WERI-Rb-1 (cell line): ENCODE measurements at regions not wholly inside any gene's neighbourhood (a gene's known extent, or its start where the extent isn't known, plus 50 kb on each side); places are given as distances from the start of the nearest gene placed in this dataset.

ENCODE experiments used
- DNase-seq: peaks from one replicate; pipeline ENCODE4 v3.0.0-alpha.2; 2020
- H3K27ac ChIP-seq: fragments of 250-450 bp; sonication (Bioruptor Pico); 2 replicates; pipeline ENCODE4 v1.5.1; 2020; ENCODE audit warnings: mild to moderate bottlenecking, moderate library complexity
- H3K27me3 ChIP-seq: fragments of 250-450 bp; sonication (Bioruptor Pico); 2 replicates; pipeline ENCODE4 v1.5.1; 2021; ENCODE audit warnings: mild to moderate bottlenecking, low read depth, moderate library complexity; ENCODE audit not compliant: insufficient read depth, severe bottlenecking
- H3K36me3 ChIP-seq: fragments of 250-450 bp; sonication (Bioruptor Pico); 2 replicates; pipeline ENCODE4 v1.5.1; 2020; ENCODE audit warnings: mild to moderate bottlenecking, moderate library complexity
- H3K4me3 ChIP-seq: 2 replicates; pipeline ENCODE4 v1.5.1; 2011; ENCODE audit warnings: low read depth, mild to moderate bottlenecking, control low read depth, low read length
- H3K9me3 ChIP-seq: fragments of 250-450 bp; sonication (Bioruptor Pico); 2 replicates; pipeline ENCODE4 v1.5.1; 2021; ENCODE audit warnings: mild to moderate bottlenecking, moderate library complexity; ENCODE audit not compliant: severe bottlenecking
- TF ChIP-seq, protein P1 (sequence below): IDR thresholded peaks from 2 replicates; pipeline ENCODE4 v1.5.1; 2011; ENCODE audit warnings: low read depth, mild to moderate bottlenecking, control low read depth, inconsistent platforms, low read length

DNA sequence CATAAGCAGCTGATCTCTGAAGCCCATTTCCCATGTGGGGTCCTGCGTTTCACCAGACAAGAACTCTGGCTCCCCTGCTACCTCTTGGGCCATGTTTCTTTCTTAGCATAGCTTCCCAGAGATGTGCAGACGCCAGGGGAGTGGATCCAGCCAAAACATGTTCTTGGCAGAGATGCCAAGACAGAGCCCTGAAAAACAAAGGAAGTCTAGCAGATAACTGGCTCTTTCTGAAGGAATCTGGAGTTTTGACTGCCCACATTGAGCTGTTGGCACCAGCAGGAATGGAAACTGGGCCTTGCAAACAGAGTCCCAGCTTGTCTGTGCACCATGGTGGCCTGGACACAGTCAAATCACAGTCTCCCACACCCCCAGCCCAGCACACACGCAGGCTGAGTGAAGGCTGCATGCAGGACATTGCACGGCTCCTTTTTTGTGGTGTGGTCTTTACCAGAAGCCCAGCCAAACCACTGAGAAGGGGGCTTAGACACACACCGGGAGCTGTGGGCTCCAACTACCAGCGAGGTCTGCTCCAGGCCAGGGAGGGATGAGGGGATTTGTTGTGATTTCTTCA, 114.7 kb downstream of the SNX18 start:
- H3K4me3 ChIP-seq: no peak overlapping the region
- DNase-seq: no peak
- H3K27ac ChIP-seq: no peak overlapping the region
- H3K36me3 ChIP-seq: no peaks in the 10 kb centered on the region
- peaks cover 7% of the 10 kb centered on the region for H3K9me3 ChIP-seq
- TF ChIP-seq, protein P1, sequence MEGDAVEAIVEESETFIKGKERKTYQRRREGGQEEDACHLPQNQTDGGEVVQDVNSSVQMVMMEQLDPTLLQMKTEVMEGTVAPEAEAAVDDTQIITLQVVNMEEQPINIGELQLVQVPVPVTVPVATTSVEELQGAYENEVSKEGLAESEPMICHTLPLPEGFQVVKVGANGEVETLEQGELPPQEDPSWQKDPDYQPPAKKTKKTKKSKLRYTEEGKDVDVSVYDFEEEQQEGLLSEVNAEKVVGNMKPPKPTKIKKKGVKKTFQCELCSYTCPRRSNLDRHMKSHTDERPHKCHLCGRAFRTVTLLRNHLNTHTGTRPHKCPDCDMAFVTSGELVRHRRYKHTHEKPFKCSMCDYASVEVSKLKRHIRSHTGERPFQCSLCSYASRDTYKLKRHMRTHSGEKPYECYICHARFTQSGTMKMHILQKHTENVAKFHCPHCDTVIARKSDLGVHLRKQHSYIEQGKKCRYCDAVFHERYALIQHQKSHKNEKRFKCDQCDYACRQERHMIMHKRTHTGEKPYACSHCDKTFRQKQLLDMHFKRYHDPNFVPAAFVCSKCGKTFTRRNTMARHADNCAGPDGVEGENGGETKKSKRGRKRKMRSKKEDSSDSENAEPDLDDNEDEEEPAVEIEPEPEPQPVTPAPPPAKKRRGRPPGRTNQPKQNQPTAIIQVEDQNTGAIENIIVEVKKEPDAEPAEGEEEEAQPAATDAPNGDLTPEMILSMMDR: no peak
- H3K27me3 ChIP-seq: no peaks in the 10 kb centered on the region

DNA sequence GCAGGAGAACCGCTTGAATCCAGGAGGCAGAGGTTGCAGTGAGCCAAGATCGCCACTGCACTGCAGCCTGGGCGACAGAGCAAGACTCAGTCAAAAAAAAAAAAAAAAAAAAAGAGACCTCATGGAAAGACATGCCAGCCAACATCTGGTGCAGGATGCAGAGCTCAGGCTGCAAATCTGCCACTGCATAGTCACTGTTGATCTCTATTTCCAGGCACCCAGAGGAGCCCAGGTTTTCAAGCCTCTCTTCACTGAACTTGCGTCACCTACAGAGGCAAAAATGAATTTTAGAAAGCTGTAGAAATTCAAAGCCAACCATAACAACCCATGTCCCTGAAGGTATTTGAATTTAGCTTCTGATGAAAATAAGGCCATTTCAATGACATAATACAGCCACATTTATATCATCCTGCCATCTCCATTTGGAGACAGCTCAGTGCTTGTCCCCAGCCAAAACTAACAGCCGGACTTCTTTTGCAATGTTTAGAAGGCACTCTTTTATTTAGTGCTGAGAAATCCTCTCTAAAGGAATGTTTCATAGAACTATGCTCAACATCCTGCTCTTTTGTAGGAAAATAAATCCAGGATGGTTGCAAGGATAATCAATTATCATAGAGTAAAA, 113.3 kb downstream of the SNX18 start:
- no peak for DNase-seq
- Histone ChIP-seq H3K27me3 (no peaks in the 10 kb centered on the region), H3K4me3 (no peak overlapping the region), H3K27ac (no peak overlapping the region), H3K36me3 (no peaks in the 10 kb centered on the region), H3K9me3 (peaks cover 7% of the 10 kb centered on the region)
- TF ChIP-seq, protein P1: no peak

DNA sequence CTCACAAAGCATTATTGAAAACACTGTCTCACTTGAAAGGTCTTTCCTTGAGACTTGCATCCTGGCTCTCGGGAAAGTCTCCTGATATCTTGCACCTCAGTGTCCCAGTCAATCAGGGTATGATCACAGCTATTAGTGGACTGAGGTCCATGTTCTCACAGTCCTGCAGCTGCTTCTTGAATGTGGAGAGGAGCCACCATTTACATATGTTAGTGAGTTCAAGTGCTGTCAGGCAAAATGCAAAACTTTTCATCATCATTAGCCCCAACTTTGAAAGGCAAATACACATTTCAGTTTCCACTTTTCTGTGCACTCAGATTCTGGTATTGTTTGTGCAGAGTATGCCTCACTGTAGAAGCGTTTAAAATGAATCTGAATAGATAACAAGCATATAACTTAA, 111.6 kb downstream of the SNX18 start:
- Histone ChIP-seq H3K9me3 (peaks cover 7% of the 10 kb centered on the region), H3K36me3 (no peaks in the 10 kb centered on the region), H3K27ac (no peak overlapping the region), H3K4me3 (no peak overlapping the region), H3K27me3 (no peaks in the 10 kb centered on the region)
- no peak for DNase-seq
- TF ChIP-seq, protein P1: no peak

DNA sequence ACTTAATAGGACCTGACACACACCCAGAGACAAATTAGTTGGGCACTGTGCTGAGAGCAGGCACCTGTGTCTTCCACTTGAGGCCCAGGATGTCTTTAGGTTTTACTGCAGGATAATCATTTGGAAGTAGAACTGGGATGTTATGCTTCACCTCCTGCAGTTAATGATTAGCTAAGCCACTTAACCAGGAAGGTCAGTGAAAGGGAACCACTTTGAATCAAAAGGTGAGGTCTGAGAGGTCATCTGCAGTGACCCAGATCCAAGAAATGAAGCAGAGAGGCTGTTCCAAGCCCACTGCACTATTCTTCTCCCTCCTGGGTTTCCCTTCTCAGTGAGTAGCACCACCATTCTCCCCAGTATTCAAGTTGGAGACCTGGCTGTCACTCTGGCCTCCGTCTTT, 110.5 kb downstream of the SNX18 start:
- H3K27ac ChIP-seq: no peak overlapping the region
- TF ChIP-seq, protein P1: no peak
- DNase-seq: no peak
- no peaks in the 10 kb centered on the region for H3K27me3 ChIP-seq
- peaks cover 7% of the 10 kb centered on the region for H3K9me3 ChIP-seq
- no peaks in the 10 kb centered on the region for H3K36me3 ChIP-seq
- H3K4me3 ChIP-seq: no peak overlapping the region

DNA sequence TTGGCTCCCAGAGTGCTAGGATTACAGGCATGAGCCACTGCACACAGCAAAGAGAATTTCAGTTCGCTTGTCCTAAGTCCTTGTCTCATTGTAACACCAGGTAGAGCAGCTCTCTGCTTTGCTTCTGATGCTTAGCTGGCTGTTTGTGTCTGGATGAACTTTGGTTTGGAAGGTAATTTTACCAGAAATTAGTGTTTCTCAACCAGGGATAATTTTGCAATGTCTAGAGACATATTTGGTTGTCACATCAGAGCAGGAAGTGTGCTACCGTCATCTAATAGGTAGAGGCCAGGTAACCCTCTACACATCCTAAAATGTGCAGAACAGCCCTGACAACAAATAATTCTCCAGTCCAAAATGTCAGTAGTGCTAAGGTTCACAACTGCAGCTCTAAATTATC, 108.8 kb downstream of the SNX18 start:
- H3K4me3 ChIP-seq: no peak overlapping the region
- no peaks in the 10 kb centered on the region for H3K36me3 ChIP-seq
- no peaks in the 10 kb centered on the region for H3K27me3 ChIP-seq
- H3K27ac ChIP-seq: no peak overlapping the region
- TF ChIP-seq, protein P1: no peak
- no peak for DNase-seq
- H3K9me3 ChIP-seq: peaks cover 7% of the 10 kb centered on the region
